RWPE1 (cell line): ENCODE measurements at regions not wholly inside any gene's neighbourhood (a gene's known extent, or its start where the extent isn't known, plus 50 kb on each side); places are given as distances from the start of the nearest gene placed in this dataset.

Experiments
- CTCF ChIA-PET: fragments of 350-600 bp; sonication (Branson Sonifier 250); formaldehyde crosslinking; extraction: SDS; loops from one replicate; lab custom pipeline; 2021; lab: Yijun Ruan, JAX
- POLR2A ChIA-PET: fragments of 400-600 bp; formaldehyde crosslinking; extraction: SDS; loops from one replicate; lab custom pipeline; 2020; ENCODE audit warnings: antibody characterized with exemption; ENCODE audit not compliant: low non-redundant PET; lab: Yijun Ruan, JAX
- DNase-seq: peaks from one replicate; pipeline ENCODE4 v3.0.0; 2012; ENCODE audit warnings: low spot score
- H3K27ac ChIP-seq: fragments of 450-650 bp; 2 replicates; pipeline ENCODE4 v1.5.1; 2017
- CTCF ChIP-seq: fragments of 450-650 bp; conservative IDR thresholded peaks from 2 replicates; pipeline ENCODE4 v1.5.1; 2017; ENCODE audit warnings: low read depth, mild to moderate bottlenecking

GRCh38 chr15:85943151-85943550 lies 136.5 kb upstream of the AGBL1 start:
- ChIA-PET CTCF (no interaction called here), POLR2A (no interaction called here)
- TF ChIP-seq CTCF = no peak
- DNase-seq = no peak
- no peak overlapping the region for H3K27ac ChIP-seq

- CTCF ChIA-PET = no interaction called here
- TF ChIP-seq CTCF = no peak
- H3K27ac ChIP-seq = no peak overlapping the region
- POLR2A ChIA-PET = no interaction called here
- no peak for DNase-seq
These were observed 135.9 kb upstream of the AGBL1 start for GRCh38 chr15:85943791-85944190.

- TF ChIP-seq CTCF = no peak
- POLR2A ChIA-PET = no interaction called here
- H3K27ac ChIP-seq = no peak overlapping the region
- CTCF ChIA-PET = no interaction called here
- no peak for DNase-seq
These were observed 132.7 kb upstream of the AGBL1 start for GRCh38 chr15:85947021-85947420.

- POLR2A ChIA-PET = no interaction called here
- H3K27ac ChIP-seq = no peak overlapping the region
- TF ChIP-seq CTCF = no peak
- no peak for DNase-seq
- CTCF ChIA-PET = no interaction called here
These were observed 131.7 kb upstream of the AGBL1 start for GRCh38 chr15:85947936-85948335.

GRCh38 chr15:85950101-85950500 lies 129.6 kb upstream of the AGBL1 start:
- CTCF ChIA-PET = interaction anchor here (0.6 kb wide), 1 partner anchor 231 kb away, joined by 3 read pairs; no protein-coding TSS in a partner anchor
- POLR2A ChIA-PET = no interaction called here
- no peak for TF ChIP-seq CTCF
- no peak overlapping the region for H3K27ac ChIP-seq
- DNase-seq = no peak

GRCh38 chr15:85954586-85954985 lies 125.1 kb upstream of the AGBL1 start:
- CTCF ChIA-PET = no interaction called here
- TF ChIP-seq CTCF = no peak
- POLR2A ChIA-PET = no interaction called here
- no peak for DNase-seq
- H3K27ac ChIP-seq = no peak overlapping the region
